HG03108 (cell line): ENCODE measurements at regions not wholly inside any gene's neighbourhood (a gene's known extent, or its start where the extent isn't known, plus 50 kb on each side); places are given as distances from the start of the nearest gene placed in this dataset.
"Not testable (repeated sequence)": the region's sequence is repeated elsewhere in the genome, so short reads cannot be mapped to it uniquely, and the experiment has no call there.

Source experiments
- ATAC-seq: cut with Tn5 transposase; IDR thresholded peaks from one replicate; pipeline ENCODE4 v1.9.1; 2021; ENCODE audit warnings: moderate library complexity; ENCODE audit not compliant: unreplicated experiment

GRCh38 chr1:82145656-82146055 lies 344.9 kb downstream of the ADGRL2 start:
- no peak for ATAC-seq

DNA sequence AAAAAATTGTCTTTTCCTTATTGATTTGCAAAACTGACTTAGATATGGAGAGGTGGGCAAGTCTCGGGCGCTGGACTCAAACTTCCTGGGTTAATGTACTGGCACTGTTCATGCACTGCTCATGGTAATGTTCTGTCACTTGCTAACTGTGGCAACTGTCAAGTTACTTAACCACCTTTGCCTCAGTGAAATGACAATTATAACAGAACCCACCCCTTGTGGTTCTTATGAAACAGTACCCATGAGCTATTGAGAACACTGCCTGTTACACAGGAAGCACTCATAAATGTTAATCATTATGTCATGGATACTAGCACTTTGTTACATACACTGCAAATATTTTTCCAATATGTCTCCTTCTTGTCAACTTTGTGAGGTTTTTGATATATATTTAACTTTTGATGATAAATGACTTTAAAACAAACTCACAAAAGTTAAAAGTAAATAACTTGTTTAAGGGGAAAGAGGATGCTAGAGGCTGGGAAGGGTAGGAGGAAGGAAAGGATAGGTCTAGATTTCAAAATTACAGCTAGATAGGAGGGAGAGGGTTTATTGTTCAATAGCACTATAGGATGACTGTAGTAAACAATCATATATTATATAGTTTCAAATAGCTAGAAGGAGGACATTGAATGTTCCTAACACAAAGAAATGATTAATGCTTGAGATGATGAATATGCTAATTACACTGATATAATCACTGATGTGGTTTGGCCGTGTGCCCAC lies 342.5 kb downstream of the ADGRL2 start:
- ATAC-seq, result no peak

DNA sequence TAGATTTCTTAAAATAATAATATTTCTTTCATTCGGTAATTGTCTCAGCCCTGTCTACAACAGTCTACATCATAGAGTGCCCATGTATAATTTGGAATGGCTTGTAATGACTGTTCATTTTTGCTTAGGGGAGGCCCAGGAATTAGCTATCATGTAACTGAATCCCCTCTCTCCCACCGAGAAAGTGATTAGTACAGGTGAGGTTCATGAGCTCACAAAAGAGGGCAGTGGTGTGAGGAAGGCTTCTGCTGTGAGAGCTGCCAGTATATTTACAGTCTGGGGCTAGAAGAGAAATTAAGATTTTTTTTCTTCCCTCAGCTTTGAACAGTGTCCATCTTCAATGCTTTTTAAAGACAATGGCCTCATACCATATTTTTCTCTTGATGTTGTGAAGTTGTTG lies 340.7 kb downstream of the ADGRL2 start:
- no peak for ATAC-seq

GRCh38 chr1:82139751-82140468 lies 339.2 kb downstream of the ADGRL2 start:
- no peak for ATAC-seq

- not testable (repeated sequence) for ATAC-seq
Measured at GRCh38 chr1:82136351-82136750, 335.6 kb downstream of the ADGRL2 start.

DNA sequence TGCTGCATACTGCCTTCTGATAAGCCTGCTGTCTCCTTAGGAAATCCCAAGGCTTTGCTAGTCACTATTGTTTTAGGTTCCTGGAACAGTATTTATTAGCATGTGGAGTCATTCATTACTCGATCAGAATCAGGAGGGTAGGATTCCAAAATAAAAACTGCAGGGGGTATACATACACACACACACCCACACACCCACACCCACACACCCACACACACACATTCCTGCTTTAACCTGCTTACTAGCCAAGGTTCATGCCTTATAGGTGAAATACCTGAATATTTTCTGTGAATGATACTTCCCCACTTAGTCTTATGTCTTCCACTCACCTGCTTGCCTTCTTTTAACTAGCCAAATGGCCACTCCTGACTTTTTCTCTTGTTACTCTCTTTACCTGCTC lies 325.1 kb downstream of the ADGRL2 start:
- no peak for ATAC-seq

- ATAC-seq, result no peak
Measured at GRCh38 chr1:82125119-82125518, 324.4 kb downstream of the ADGRL2 start.

- no peak for ATAC-seq
Measured at GRCh38 chr1:82121421-82121820, 320.7 kb downstream of the ADGRL2 start.

- no peak for ATAC-seq
Measured at GRCh38 chr1:82116105-82116504, 315.4 kb downstream of the ADGRL2 start.

DNA sequence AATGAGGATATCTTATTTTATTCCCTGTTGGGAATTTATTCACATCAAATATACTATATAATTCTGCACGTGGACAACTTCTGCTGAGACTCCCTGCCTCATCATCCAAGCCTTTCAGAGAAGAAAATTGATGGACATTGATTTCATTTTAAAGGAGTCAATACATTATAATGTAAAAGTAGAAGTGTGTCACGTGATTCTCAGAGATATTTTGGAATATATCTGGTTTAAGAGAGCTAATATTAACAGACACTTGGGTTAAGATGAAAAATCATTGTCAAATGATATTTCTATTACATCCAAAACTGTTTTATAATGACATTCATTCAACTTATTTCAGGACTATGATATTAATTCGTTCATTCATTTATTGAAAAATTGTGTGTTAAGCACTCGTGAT lies 314.2 kb downstream of the ADGRL2 start:
- no peak for ATAC-seq

DNA sequence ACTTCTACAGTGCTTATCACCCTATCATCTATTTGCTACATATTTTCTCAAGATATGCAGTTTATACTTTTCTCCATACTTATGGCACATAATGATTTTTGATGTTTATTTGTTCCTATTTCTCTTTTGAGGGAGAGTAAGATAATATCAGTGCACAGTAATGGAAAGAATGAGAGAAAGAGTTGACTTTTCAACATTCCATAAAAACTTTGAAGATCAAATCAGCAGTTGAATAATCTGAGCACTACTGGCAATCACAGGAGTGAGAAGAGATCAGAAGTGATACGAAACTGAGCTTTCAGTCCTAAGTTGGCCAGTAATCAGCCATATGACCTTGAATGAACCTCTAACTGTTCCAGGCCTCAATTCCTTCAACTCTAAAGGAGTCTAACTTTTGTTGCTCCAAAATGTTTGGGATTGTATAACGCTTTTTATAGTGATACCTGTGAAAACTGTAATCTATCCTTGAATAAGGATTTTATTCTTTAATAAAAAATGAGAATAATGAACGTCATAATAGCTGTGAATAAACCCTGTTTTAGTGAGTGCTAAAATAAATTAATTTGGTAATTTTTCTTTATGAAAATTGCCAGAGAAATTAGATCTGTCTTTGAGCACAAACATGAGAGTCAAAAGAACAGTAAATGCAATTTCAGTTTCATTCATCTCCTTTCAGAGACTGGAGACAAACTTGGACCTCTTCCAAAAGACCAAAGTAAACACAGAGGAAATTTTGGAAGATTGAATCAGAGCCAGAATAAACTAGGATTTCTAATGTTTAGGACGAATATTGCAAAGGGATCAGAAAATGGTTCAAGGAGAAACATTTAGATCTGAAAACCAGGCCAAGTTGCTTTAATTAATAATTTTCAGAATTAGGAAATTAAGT lies 309.9 kb downstream of the ADGRL2 start:
- ATAC-seq, result no peak

DNA sequence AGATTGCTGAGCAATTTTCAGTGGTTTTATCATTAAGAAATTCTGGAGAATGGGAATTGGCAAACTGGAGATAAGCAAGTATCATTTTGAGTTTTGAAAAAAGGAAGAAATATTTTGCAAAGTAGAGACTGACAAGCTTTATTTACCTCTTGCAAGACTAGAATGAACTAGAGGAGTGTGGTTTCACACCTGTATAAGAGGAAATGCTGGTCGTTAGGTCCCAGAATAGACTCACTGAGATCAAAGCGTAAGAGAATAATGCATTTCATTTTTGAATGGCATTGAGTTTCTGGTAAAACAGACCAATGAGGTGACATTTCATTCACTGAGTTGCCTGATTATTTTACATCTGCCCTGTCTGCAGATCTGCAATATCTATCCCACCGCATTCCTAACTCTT lies 308.1 kb downstream of the ADGRL2 start:
- no peak for ATAC-seq

DNA sequence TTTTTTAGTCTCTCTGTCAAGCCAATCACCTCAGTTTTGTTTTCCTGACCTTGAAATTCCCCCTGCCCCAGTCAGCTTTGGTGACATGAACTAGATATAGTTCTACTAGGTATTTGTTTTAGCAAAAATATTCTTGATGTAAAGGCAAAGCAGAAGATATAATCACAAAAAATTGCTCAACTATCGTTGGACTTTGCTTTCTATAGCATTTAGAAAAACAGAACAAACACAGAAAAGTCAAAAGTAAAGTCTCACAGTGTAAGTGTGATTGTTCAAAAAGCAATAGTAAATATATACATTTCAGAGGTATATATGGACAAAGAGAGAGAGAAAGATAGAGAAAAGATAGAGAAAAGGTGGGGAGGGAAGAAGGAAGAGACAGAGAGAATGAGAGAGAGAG lies 305.9 kb downstream of the ADGRL2 start:
- ATAC-seq, result no peak

GRCh38 chr1:82099170-82099569 lies 298.4 kb downstream of the ADGRL2 start:
- no peak for ATAC-seq

- no peak for ATAC-seq
Measured at GRCh38 chr1:82094136-82094535, 293.4 kb downstream of the ADGRL2 start.

- ATAC-seq, result no peak
Measured at GRCh38 chr1:82091729-82092128, 291.0 kb downstream of the ADGRL2 start.

GRCh38 chr1:82091265-82091664 lies 290.5 kb downstream of the ADGRL2 start:
- no peak for ATAC-seq

DNA sequence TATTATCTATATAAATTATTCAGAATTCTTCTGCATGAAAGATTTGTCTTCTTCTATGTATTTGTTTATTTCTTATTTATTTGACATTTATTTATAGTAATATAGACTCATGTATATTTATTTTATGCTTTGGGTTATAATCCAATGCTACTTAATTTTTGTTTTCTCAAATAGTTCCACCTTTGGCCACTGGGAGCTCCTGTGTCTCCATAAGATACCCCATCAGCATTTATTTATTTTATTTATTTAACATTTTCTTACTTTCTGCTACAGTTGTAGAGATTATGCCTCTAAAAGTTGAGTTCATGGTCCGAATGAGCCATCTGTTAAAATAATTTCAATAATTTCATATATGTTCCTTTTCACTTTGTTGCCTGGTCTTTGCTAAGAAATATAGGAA lies 289.4 kb downstream of the ADGRL2 start:
- ATAC-seq, result no peak

DNA sequence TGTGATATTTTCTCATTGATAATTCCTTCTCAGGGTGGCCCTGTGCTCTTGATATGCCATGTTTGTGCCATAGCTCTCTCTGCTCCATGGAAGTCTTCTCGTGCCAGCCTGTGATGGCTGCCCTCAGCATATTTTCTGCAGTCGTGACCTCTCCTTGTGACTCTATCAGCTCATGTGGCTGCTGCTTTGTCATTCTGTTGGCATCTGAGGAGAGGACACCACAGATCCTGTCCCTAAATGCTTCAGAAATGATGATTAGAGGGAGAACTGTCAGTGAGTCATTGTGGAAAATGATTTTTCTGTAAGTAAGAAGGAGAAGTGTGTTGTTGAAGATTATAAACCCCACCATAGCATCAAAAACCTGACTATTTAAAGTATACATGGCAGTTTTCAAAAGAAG lies 286.0 kb downstream of the ADGRL2 start:
- no peak for ATAC-seq

- ATAC-seq, result no peak
Measured at GRCh38 chr1:82079607-82080006, 278.9 kb downstream of the ADGRL2 start.

GRCh38 chr1:82073659-82074058 lies 272.9 kb downstream of the ADGRL2 start:
- no peak for ATAC-seq

DNA sequence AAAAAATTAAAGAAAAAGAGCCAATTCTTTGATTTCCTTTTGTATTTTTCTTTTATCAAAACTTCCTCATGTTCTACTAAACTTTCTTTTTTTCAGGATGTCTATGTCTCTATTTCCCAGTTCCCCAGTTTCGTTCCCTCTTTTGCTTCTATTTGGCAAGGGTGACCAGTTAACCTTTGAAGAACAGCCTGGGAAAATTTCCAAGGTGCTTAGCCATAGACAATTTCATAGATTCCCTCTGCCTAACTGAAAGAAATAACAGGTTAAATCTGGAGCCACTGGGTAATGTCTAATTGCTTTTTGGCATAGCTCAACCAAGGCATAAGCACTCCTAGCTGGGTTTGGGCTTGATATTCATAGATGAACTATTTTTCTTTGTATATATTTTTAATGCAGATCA lies 272.3 kb downstream of the ADGRL2 start:
- ATAC-seq, result no peak
